ENCODE measurements at regions not wholly inside any gene's neighbourhood (a gene's known extent, or its start where the extent isn't known, plus 50 kb on each side); places are given as distances from the start of the nearest gene placed in this dataset.

- TF ChIP-seq POLR2AphosphoS5 (IDR thresholded peaks at IDR 0.05) (no peak), CTCF (IDR thresholded peaks at IDR 0.05) (no peak), POLR2A (IDR thresholded peaks at IDR 0.05) (no peak)
These were observed 494.0 kb upstream of the NR2F2 start for GRCh38 chr15:95836536-95836935.
